ENCODE measurements at regions not wholly inside any gene's neighbourhood (a gene's known extent, or its start where the extent isn't known, plus 50 kb on each side); places are given as distances from the start of the nearest gene placed in this dataset.

GRCh38 chr18:1350931-1351450 lies 446.3 kb downstream of the ADCYAP1 start:
- no peak overlapping the region for H2AFZ ChIP-seq
- no peak for TF ChIP-seq EZH2phosphoT487 (IDR thresholded peaks at IDR 0.05; ENCODE audit: insufficient read depth, low read depth)
- TF ChIP-seq EZH2 (IDR thresholded peaks at IDR 0.05; ENCODE audit: insufficient read depth, poor library complexity, severe bottlenecking): no peak
- no peak for DNase-seq

GRCh38 chr18:1353025-1353424 lies 448.4 kb downstream of the ADCYAP1 start:
- no peak overlapping the region for H3K9ac ChIP-seq
- no peak for TF ChIP-seq EZH2phosphoT487 (IDR thresholded peaks at IDR 0.05; ENCODE audit: insufficient read depth, low read depth)
- no peak for TF ChIP-seq EZH2 (IDR thresholded peaks at IDR 0.05; ENCODE audit: insufficient read depth, poor library complexity, severe bottlenecking)
- no peaks in the 10 kb centered on the region for H4K20me1 ChIP-seq (ENCODE audit: insufficient read depth)
- H3K79me2 ChIP-seq (ENCODE audit: insufficient read depth): no peaks in the 10 kb centered on the region
- H3F3A ChIP-seq (ENCODE audit: insufficient read depth): no peaks in the 10 kb centered on the region
- no peaks in the 10 kb centered on the region for H3K9me3 ChIP-seq (ENCODE audit: low read depth)
- no peaks in the 10 kb centered on the region for H3K4me1 ChIP-seq (ENCODE audit: insufficient read depth)
- H2AFZ ChIP-seq: no peak overlapping the region
- in situ Hi-C loops (cut with MboI): no loop called here
- H3K4me2 ChIP-seq (ENCODE audit: unreplicated experiment): no peak overlapping the region
- no peaks in the 10 kb centered on the region for H3K9me2 ChIP-seq (ENCODE audit: insufficient read depth)
- H3K36me3 ChIP-seq (ENCODE audit: low read depth): no peaks in the 10 kb centered on the region
- DNase-seq: no peak
- no peaks in the 10 kb centered on the region for H3K27me3 ChIP-seq (replicated peaks; ENCODE audit: insufficient read depth)
- H3K4me3 ChIP-seq: no peak overlapping the region
- no peak overlapping the region for H3K27ac ChIP-seq

More at GRCh38 chr18:1350931-1351450, 446.3 kb downstream of the ADCYAP1 start:
- Histone ChIP-seq H3K27me3 (replicated peaks; ENCODE audit: insufficient read depth) (no peaks in the 10 kb centered on the region), H3K4me1 (ENCODE audit: insufficient read depth) (no peaks in the 10 kb centered on the region), H3K9ac (no peak overlapping the region), H3K36me3 (ENCODE audit: low read depth) (no peaks in the 10 kb centered on the region), H3F3A (ENCODE audit: insufficient read depth) (no peaks in the 10 kb centered on the region), H3K79me2 (ENCODE audit: insufficient read depth) (no peaks in the 10 kb centered on the region), H3K9me3 (ENCODE audit: low read depth) (no peaks in the 10 kb centered on the region), H4K20me1 (ENCODE audit: insufficient read depth) (no peaks in the 10 kb centered on the region), H3K4me2 (ENCODE audit: unreplicated experiment) (no peak overlapping the region), H3K27ac (no peak overlapping the region), H3K9me2 (ENCODE audit: insufficient read depth) (no peaks in the 10 kb centered on the region), H3K4me3 (no peak overlapping the region)
- 4 to 13% methylated on average over 4 of the region's 4 CpGs for WGBS, 2 experiments (ENCODE audit: low coverage in 1 of 2, low lambda C conversion rate in 2 of 2, missing lambda C conversion rate in 2 of 2)
- in situ Hi-C loops (cut with MboI): no loop called here

GRCh38 chr18:1357724-1358123 lies 453.1 kb downstream of the ADCYAP1 start:
- no peak overlapping the region for H3K4me2 ChIP-seq (ENCODE audit: unreplicated experiment)
- TF ChIP-seq EZH2 (IDR thresholded peaks at IDR 0.05; ENCODE audit: insufficient read depth, poor library complexity, severe bottlenecking): no peak
- TF ChIP-seq EZH2phosphoT487 (IDR thresholded peaks at IDR 0.05; ENCODE audit: insufficient read depth, low read depth): no peak
- DNase-seq: no peak
- 3 to 5% methylated on average over 2 of the region's 2 CpGs for WGBS, 2 experiments (ENCODE audit: low coverage in 1 of 2, low lambda C conversion rate in 2 of 2, missing lambda C conversion rate in 2 of 2)
- H3K9ac ChIP-seq: no peak overlapping the region
- no peak overlapping the region for H3K4me3 ChIP-seq
- H3K79me2 ChIP-seq (ENCODE audit: insufficient read depth): no peaks in the 10 kb centered on the region
- H3K27ac ChIP-seq: no peak overlapping the region
- in situ Hi-C loops (cut with MboI): no loop called here
- H3K9me2 ChIP-seq (ENCODE audit: insufficient read depth): no peaks in the 10 kb centered on the region
- no peak overlapping the region for H2AFZ ChIP-seq
- no peaks in the 10 kb centered on the region for H3K27me3 ChIP-seq (replicated peaks; ENCODE audit: insufficient read depth)
- no peaks in the 10 kb centered on the region for H3K36me3 ChIP-seq (ENCODE audit: low read depth)
- H4K20me1 ChIP-seq (ENCODE audit: insufficient read depth): no peaks in the 10 kb centered on the region
- H3K4me1 ChIP-seq (ENCODE audit: insufficient read depth): no peaks in the 10 kb centered on the region
- no peaks in the 10 kb centered on the region for H3F3A ChIP-seq (ENCODE audit: insufficient read depth)
- no peaks in the 10 kb centered on the region for H3K9me3 ChIP-seq (ENCODE audit: low read depth)

DNA sequence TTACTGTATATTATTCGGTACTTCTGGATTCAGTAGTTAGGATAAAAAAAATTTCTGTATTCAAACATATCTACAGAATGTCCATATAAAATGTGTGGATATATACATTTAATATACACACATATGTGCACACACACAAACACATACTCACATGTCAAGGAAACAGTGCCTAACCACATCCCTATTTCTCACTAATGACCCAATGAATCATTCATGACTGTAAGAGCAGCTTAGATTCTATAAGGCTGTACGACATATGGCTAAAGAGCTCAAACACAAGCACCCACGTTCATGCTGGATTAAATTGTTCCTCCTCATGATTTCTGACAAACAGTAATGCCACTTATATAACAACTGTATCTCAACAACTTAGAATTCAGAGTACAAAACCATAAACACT lies 457.3 kb downstream of the ADCYAP1 start:
- TF ChIP-seq EZH2phosphoT487 (IDR thresholded peaks at IDR 0.05; ENCODE audit: insufficient read depth, low read depth) (no peak), EZH2 (IDR thresholded peaks at IDR 0.05; ENCODE audit: insufficient read depth, poor library complexity, severe bottlenecking) (no peak)
- H3K4me3 ChIP-seq: no peak overlapping the region
- WGBS, 2 experiments (ENCODE audit: low coverage in 1 of 2, low lambda C conversion rate in 2 of 2, missing lambda C conversion rate in 2 of 2): 11 to 15% methylated on average over 3 of the region's 3 CpGs
- in situ Hi-C loops (cut with MboI): no loop called here
- no peaks in the 10 kb centered on the region for H3K36me3 ChIP-seq (ENCODE audit: low read depth)
- H3K9me2 ChIP-seq (ENCODE audit: insufficient read depth): no peaks in the 10 kb centered on the region
- no peaks in the 10 kb centered on the region for H3K9me3 ChIP-seq (ENCODE audit: low read depth)
- H3K27me3 ChIP-seq (replicated peaks; ENCODE audit: insufficient read depth): no peaks in the 10 kb centered on the region
- no peak for DNase-seq
- H3K4me1 ChIP-seq (ENCODE audit: insufficient read depth): no peaks in the 10 kb centered on the region
- no peak overlapping the region for H3K9ac ChIP-seq
- H3K4me2 ChIP-seq (ENCODE audit: unreplicated experiment): no peak overlapping the region
- H3K27ac ChIP-seq: no peak overlapping the region
- no peaks in the 10 kb centered on the region for H3F3A ChIP-seq (ENCODE audit: insufficient read depth)
- H2AFZ ChIP-seq: no peak overlapping the region
- no peaks in the 10 kb centered on the region for H4K20me1 ChIP-seq (ENCODE audit: insufficient read depth)
- no peaks in the 10 kb centered on the region for H3K79me2 ChIP-seq (ENCODE audit: insufficient read depth)

- 30 to 42% methylated on average over 6 of the region's 6 CpGs for WGBS, 2 experiments (ENCODE audit: low coverage in 1 of 2, low lambda C conversion rate in 2 of 2, missing lambda C conversion rate in 2 of 2)
- H3K27me3 ChIP-seq (replicated peaks; ENCODE audit: insufficient read depth): no peaks in the 10 kb centered on the region
Measured at GRCh38 chr18:1370552-1370951, 465.9 kb downstream of the ADCYAP1 start.

More at GRCh38 chr18:1370552-1370951, 465.9 kb downstream of the ADCYAP1 start:
- Histone ChIP-seq H3K27ac (no peak overlapping the region), H3K79me2 (ENCODE audit: insufficient read depth) (no peaks in the 10 kb centered on the region), H3K4me3 (no peak overlapping the region), H4K20me1 (ENCODE audit: insufficient read depth) (no peaks in the 10 kb centered on the region), H3K4me1 (ENCODE audit: insufficient read depth) (no peaks in the 10 kb centered on the region), H2AFZ (no peak overlapping the region), H3K9ac (no peak overlapping the region), H3F3A (ENCODE audit: insufficient read depth) (no peaks in the 10 kb centered on the region), H3K36me3 (ENCODE audit: low read depth) (no peaks in the 10 kb centered on the region), H3K9me2 (ENCODE audit: insufficient read depth) (no peaks in the 10 kb centered on the region), H3K4me2 (ENCODE audit: unreplicated experiment) (no peak overlapping the region), H3K9me3 (ENCODE audit: low read depth) (no peaks in the 10 kb centered on the region)
- in situ Hi-C loops (cut with MboI): no loop called here
- no peak for TF ChIP-seq EZH2 (IDR thresholded peaks at IDR 0.05; ENCODE audit: insufficient read depth, poor library complexity, severe bottlenecking)
- TF ChIP-seq EZH2phosphoT487 (IDR thresholded peaks at IDR 0.05; ENCODE audit: insufficient read depth, low read depth): no peak
- DNase-seq: no peak
